ENCODE measurements at regions not wholly inside any gene's neighbourhood (a gene's known extent, or its start where the extent isn't known, plus 50 kb on each side); places are given as distances from the start of the nearest gene placed in this dataset.

DNA sequence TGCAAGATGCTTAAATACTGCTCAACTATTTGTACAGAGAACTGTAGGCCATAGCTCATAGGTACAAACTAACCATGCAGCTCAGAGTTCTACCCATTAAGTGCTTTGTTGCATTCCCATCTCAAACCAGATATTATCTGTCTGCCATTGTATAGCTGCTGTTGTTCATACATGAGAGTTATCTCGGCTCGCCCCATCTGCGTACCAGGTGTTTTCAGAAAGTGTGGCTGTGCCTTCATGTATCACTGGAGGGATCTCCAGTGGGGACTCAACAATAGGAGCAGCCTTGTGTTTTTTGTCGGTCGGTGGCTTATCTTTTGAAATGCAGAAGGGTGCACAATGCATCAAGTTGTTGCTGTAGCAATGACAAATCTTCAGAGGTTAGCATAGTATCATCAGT, 678.3 kb downstream of the RERGL start:
- 93 to 96% (median 93%) methylated on average over 5 of the region's 5 CpGs for WGBS, 3 donors

DNA sequence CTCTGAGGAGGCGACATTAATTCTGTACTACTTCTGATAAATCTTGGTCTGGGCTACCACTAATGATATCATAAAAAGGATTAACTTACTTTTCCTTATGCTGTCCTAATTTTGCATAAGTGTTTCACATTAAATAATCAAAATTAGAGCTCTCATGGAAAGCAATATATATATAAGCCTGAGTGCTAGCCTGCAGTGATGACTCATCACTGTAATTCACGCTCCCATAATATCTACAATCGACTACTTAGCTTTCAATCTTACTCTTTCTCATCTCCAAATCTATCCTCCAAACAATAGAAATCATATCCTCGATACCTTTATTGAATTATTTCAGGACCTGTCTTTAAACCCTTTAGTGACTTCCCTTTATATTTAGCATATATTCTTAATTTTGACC, 701.3 kb downstream of the RERGL start:
- Histone ChIP-seq H3K9me3 (no peaks in the 10 kb centered on the region), H3K4me3 (no peak overlapping the region), H3K27me3 (no peaks in the 10 kb centered on the region), H3K27ac (no peak overlapping the region), H3K4me1 (ENCODE audit: insufficient read depth) (no peaks in the 10 kb centered on the region), H3K36me3 (no peaks in the 10 kb centered on the region)
- 79 to 84% (median 83%) methylated on average over 4 of the region's 4 CpGs for WGBS, 3 donors
- DNase-seq = no peak
- TF ChIP-seq POLR2A (IDR thresholded peaks at IDR 0.05) (no peak), EP300 (IDR thresholded peaks at IDR 0.05) (no peak)
- TF ChIP-seq, protein P1, sequence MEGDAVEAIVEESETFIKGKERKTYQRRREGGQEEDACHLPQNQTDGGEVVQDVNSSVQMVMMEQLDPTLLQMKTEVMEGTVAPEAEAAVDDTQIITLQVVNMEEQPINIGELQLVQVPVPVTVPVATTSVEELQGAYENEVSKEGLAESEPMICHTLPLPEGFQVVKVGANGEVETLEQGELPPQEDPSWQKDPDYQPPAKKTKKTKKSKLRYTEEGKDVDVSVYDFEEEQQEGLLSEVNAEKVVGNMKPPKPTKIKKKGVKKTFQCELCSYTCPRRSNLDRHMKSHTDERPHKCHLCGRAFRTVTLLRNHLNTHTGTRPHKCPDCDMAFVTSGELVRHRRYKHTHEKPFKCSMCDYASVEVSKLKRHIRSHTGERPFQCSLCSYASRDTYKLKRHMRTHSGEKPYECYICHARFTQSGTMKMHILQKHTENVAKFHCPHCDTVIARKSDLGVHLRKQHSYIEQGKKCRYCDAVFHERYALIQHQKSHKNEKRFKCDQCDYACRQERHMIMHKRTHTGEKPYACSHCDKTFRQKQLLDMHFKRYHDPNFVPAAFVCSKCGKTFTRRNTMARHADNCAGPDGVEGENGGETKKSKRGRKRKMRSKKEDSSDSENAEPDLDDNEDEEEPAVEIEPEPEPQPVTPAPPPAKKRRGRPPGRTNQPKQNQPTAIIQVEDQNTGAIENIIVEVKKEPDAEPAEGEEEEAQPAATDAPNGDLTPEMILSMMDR (IDR thresholded peaks at IDR 0.05) = no peak
- intact Hi-C loops (cut with DNase I) = no loop called here

More for the DNA sequence above, 678.3 kb downstream of the RERGL start:
- TF ChIP-seq EP300 (IDR thresholded peaks at IDR 0.05) = no peak
- no peak for TF ChIP-seq POLR2A (IDR thresholded peaks at IDR 0.05)
- TF ChIP-seq, protein P1 (IDR thresholded peaks at IDR 0.05) = no peak
- Histone ChIP-seq H3K9me3 (no peaks in the 10 kb centered on the region), H3K4me3 (no peak overlapping the region), H3K27me3 (no peaks in the 10 kb centered on the region), H3K4me1 (ENCODE audit: insufficient read depth) (no peaks in the 10 kb centered on the region), H3K27ac (no peak overlapping the region), H3K36me3 (no peaks in the 10 kb centered on the region)
- DNase-seq = no peak
- intact Hi-C loops (cut with DNase I) = no loop called here

DNA sequence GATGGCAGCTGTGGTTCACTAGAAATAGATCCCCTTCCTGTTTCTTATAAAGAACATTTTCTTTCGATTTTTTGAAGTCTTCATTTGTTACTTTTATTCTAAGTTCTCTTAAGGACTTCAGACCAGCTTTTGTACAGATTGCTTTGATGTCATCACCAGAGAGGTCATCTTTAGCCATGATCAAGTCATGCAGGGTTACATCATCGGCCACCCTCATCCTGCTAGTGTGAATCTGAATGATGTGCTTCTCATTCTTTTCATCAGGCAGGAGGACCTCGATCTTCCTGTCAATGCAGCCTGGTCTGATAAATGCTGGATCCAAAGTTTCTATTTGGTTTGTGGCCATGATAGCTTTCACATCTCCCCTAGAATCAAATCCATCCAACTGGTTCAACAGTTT, 706.7 kb downstream of the RERGL start:
- H3K9me3 ChIP-seq = no peaks in the 10 kb centered on the region
- intact Hi-C loops (cut with DNase I) = no loop called here
- no peak for TF ChIP-seq POLR2A (IDR thresholded peaks at IDR 0.05)
- TF ChIP-seq, protein P1 (IDR thresholded peaks at IDR 0.05) = no peak
- TF ChIP-seq EP300 (IDR thresholded peaks at IDR 0.05) = no peak
- H3K27me3 ChIP-seq = no peaks in the 10 kb centered on the region
- no peak overlapping the region for H3K4me3 ChIP-seq
- H3K36me3 ChIP-seq = no peaks in the 10 kb centered on the region
- no peak for DNase-seq
- H3K27ac ChIP-seq = no peak overlapping the region
- no peaks in the 10 kb centered on the region for H3K4me1 ChIP-seq (ENCODE audit: insufficient read depth)
- WGBS, 3 donors = 77 to 82% (median 77%) methylated on average over 3 of the region's 3 CpGs

DNA sequence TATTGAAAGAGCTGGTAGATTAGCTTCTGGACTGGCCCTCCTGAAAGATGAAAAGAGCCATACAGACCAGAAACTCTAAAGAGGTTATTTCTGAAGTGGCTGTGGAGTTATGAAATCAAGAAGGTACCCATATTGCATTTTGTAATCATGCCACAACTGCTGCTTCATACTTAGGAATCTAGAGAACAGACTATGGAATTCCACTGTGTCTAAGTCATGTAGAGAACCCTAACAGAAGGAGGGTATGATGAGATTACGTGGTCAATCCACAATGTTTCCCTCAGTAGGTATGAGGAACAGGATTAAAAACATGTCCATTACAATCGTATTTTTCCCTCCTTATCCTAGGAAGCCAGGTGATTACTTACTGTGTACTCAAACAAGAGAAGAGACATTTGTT, 708.8 kb downstream of the RERGL start:
- no peaks in the 10 kb centered on the region for H3K27me3 ChIP-seq

More for the DNA sequence above, 708.8 kb downstream of the RERGL start:
- no peak for DNase-seq
- intact Hi-C loops (cut with DNase I) = no loop called here
- no peak overlapping the region for H3K4me3 ChIP-seq
- no peaks in the 10 kb centered on the region for H3K9me3 ChIP-seq
- 26 to 67% (median 37%) methylated on average over 2 of the region's 2 CpGs for WGBS, 3 donors
- H3K36me3 ChIP-seq = no peaks in the 10 kb centered on the region
- no peak overlapping the region for H3K27ac ChIP-seq
- TF ChIP-seq POLR2A (IDR thresholded peaks at IDR 0.05) (no peak), EP300 (IDR thresholded peaks at IDR 0.05) (no peak)
- TF ChIP-seq, protein P1 (IDR thresholded peaks at IDR 0.05) = no peak
- no peaks in the 10 kb centered on the region for H3K4me1 ChIP-seq (ENCODE audit: insufficient read depth)
